Globus pallidus (tissue), 1 donor: ENCODE measurements at regions not wholly inside any gene's neighbourhood (a gene's known extent, or its start where the extent isn't known, plus 50 kb on each side); places are given as distances from the start of the nearest gene placed in this dataset.

ENCODE experiments used
- DNase-seq: peaks from one replicate; pipeline ENCODE4 v3.0.0-alpha.2; 2015; ENCODE audit warnings: low spot score

GRCh38 chr13:62019858-62020257 lies 604.2 kb upstream of the PCDH20 start:
- DNase-seq: no peak

DNA sequence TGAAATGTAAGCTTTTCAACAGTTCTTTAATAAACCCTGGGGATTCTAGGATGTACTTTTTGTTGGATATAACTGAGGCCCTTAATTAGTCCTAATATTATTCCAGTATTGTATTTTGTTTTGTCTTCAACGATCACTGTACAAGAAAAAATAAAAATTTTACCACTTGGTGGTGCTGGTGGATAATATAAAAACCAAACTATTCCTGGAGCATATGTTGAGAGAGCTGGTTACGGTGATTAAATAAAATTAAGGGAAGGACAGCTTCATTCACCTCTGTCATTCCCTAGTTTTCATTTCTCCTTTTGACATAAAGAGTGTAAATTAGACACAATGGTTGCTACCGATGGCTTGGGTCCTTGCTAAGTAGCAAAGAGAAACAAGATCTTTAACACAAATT lies 598.6 kb upstream of the PCDH20 start:
- peak; percentile 20 for DNase-seq

GRCh38 chr13:62003452-62003851 lies 587.8 kb upstream of the PCDH20 start:
- no peak for DNase-seq

GRCh38 chr13:61994174-61994573 lies 578.5 kb upstream of the PCDH20 start:
- DNase-seq: no peak

DNA sequence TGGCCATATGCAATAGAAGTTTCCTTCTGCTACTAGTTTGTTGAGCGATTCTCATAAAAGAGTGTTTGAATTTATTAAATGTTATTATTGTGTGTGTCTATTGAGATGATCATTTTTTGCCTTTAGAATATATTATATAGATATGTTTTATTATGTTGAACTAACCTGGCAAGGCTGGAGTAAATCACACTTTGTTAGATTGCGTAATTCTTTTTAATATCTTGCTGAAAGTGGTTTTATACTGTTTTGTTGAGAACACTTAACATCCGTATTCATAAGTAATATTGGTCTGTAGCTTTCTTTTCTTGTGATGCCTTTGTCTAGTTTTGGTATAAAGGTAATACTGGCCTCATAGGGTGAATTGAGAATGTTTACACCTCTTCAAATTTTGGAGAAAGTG lies 574.3 kb upstream of the PCDH20 start:
- DNase-seq: no peak

- DNase-seq: no peak
These were observed 573.2 kb upstream of the PCDH20 start for GRCh38 chr13:61988810-61989209.

GRCh38 chr13:61975001-61975400 lies 559.4 kb upstream of the PCDH20 start:
- no peak for DNase-seq

GRCh38 chr13:61965756-61966155 lies 550.1 kb upstream of the PCDH20 start:
- no peak for DNase-seq

DNA sequence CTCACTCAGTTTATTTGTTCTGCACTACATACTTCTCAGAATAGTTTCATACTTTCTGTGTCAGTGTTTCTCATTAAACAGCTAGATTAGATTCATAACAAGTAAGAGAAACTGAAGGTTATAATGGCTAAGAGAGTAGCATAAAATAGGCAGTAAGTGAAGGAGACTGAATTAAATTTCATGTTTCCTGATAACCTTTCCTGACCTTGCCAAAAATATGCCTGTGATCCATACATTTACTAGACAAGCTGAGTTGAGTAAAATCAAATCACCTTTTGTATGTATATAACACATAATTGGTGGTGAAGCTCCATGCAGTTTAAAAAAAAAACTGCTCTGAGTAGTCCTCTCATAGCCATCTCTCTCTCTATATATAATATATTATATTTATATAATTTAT lies 545.3 kb upstream of the PCDH20 start:
- no peak for DNase-seq

DNA sequence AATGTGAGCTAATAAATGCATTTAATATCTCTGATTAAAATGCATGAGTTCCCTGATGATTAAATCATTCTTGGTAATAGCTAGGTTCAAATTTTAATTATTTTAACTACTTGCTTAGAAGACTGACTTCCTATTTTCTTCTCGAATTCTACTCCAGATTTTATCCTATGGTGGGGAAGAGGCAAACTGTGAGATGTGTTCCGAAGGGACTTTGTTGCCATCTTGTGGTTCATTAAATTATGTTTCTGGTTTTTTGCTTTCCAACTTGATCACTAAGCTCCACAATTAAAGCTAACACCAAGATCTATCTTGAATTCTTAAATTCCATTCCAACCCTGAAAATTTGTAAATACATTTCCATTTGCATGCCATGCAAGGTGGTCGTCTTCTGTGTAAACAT lies 538.4 kb upstream of the PCDH20 start:
- DNase-seq: peak; percentile 68

DNA sequence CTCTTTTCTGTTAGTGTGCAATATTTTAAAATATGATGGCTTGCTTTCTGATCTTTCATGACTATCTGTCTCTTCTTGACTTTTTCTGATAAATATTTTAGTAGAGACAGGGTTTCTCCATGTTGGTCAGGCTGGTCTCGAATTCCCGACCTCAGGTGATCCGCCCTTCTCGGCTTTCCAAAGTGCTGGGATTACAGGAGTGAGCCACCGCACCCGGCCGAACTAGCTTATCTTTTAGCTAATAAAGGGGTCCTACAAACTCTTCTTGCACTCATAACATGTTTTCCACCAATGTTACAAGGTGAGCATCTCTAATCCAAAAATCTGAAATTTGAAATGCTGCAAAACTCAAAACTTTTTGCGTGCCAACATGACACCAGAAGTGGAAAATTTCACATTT lies 535.2 kb upstream of the PCDH20 start:
- no peak for DNase-seq

DNA sequence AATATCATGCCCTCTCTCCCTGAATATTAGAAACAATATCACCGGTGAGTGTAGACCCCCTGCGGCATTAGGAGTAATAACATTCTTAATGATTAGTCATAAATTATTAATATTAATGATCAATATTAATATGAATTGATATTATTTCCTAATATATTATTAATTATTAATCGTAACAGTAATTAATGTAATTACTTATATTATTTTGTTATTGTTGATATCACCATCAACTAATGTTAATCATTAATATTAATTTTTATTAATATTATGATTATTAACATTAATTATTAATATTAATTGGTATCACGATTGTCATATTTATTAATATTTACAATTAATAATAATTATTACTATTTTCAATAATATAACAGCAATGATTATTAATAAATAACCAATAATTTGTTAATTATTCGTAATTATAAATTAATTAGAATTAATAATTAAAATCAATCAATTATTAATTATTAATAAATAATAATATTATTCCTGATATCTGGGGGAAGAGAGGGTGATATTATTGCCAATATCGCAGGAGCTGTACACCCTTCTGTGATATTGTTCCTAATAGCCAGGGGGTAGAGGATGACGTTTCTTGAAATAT lies 528.8 kb upstream of the PCDH20 start:
- no peak for DNase-seq

DNA sequence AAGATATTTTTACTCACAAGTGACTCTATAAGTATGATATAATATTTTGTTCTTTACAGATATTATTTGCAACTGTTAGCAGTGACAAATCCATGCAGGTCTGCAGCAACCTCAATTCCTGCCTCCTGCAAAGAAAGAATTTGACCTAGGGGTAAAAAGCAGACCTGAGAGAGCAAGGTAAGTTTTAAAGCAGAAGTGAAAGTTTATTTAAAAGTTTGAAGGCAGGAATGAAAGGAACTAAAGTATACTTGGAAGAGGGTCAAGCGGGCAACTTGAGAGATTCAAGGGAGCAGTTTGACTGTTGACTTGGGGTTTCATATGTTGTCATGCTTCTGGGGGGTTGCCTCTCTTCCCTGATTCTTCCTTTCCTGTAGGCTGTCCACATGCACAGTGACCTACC lies 520.1 kb upstream of the PCDH20 start:
- no peak for DNase-seq

- no peak for DNase-seq
These were observed 512.0 kb upstream of the PCDH20 start for GRCh38 chr13:61927648-61928047.

GRCh38 chr13:61918841-61919240 lies 503.2 kb upstream of the PCDH20 start:
- no peak for DNase-seq

DNA sequence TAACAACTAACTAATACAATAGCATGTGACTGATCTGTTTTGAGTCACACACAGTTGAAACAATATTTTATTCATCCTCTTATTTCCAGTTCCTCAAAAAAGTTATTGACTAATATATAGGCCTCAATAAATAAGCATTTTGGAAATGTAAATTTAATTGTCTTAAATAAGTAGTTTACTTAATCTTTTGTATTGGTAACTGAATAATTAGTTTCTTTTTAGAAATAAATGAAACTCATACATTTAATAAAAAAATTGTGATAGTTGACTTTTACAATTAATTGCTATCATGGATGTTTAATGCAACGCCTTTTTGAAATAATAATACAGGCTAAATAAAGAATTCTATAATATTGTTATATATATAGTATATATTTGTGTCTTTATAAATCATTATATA lies 500.8 kb upstream of the PCDH20 start:
- DNase-seq: no peak

GRCh38 chr13:61913183-61913582 lies 497.5 kb upstream of the PCDH20 start:
- no peak for DNase-seq

DNA sequence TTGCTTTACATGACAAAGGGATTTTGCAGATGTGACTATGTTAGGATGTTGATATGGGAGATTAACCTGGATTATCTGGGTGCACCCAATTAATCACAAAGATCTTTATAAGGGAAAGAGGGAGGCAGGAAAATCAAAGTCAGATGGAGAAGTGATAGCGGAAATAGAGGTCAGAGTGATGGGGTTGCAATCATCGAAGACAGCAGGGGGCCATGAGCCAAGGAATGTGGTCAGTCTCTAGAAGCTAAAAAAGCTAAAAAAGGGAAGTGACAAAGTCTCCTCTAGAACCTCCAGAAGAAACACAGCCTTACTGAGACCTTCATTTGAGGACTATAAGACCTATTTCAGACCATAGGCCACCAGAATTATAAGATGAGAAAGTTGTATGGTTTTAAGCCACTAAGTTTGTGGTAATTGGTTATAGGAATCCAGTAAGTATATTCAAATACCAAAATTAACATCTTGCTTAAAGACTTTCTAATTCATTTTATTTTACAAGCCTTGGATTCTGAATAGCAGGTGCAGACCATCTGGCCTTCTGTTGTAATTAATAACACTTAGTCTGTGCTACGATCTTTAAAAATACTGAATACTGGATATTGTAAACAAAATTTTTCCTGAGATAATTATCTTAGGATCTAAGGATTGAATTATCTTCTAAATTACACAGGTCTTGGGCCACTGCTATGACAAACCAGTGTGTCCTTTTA lies 493.4 kb upstream of the PCDH20 start:
- DNase-seq: no peak

DNA sequence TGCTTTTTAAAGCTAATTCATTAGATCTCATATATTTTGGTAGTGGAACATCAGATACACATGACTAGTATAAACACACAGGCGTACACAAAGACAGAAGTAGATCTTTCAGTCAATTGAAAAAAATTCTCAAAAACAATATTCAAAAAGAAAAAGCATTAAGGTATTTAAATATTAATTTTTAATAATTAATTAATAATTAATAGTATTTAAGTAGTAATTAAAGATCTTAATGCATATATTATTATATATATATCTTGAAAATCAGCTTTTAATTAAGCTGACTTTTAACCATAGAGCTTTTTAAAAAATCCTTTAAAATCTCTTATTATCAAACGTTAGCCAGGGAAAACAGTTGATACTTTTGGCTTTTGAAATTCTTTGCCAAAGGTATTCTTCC lies 489.4 kb upstream of the PCDH20 start:
- DNase-seq: no peak

DNA sequence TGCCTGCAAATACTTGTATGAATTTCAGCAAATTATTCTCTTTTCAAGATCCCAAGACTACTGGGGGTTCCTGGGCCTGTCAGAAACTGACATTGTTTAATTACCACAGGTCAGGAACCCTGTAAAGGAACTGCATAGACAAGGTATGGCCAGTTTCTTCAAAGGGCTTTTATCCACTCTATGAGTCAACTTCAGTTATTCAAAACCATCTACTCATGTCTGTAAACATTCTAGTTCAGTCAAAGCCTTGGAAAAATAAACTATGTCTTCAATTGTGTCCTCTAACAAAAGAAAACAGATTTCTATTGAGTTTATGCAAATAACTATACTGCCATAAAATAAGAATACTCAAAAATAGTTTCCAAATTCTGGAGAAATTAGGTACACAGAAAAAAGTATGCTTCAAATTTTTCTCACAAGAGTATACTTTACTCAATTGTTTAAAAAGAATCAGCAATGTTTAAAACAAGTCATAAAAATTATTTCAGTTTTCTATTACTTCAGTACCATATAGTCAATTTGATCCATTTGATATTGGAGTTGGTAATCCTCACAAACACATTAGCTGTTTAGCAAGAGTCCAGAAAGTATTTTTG lies 486.4 kb upstream of the PCDH20 start:
- no peak for DNase-seq

DNA sequence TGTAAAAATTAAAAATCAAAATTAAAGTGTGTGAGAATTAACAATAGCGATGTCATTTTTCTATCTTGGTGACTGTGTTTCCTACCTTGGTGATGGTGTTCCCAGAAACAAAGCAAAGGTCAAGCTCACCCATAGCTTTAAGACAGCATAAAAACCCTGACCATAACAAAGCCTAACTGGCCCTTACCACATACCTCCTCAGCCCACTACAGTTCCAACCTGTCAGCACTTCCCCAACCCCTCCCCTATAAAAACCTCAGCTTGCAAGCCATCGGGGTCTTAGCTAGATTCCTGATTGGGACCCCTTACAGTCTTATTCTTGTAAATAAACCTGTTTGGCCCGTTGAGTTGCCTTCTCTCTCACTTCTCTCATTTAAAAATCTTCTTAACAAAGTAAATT lies 484.4 kb upstream of the PCDH20 start:
- no peak for DNase-seq

GRCh38 chr13:61898207-61898606 lies 482.6 kb upstream of the PCDH20 start:
- no peak for DNase-seq

GRCh38 chr13:61891401-61891800 lies 475.8 kb upstream of the PCDH20 start:
- no peak for DNase-seq

DNA sequence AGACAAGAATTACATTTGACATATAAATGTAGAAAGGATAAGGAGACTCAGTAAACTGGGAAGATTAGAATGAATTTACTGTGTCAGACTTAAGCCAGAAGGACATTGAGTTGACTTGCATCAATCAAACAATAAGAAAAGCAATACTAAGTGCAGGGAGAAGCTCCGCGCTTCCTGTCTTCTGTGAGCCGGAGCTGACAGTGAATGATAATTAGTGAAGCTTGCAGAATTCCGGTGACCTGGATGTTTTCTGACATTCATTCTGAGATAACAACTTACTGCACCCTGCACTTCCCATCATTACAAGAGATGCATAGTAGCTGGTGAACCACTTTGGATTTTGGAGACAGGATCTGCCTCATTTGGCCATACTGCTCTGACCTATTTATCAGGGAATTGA lies 469.2 kb upstream of the PCDH20 start:
- DNase-seq: no peak
